Right ventricle myocardium superior (tissue), 1 donor: ENCODE measurements at regions not wholly inside any gene's neighbourhood (a gene's known extent, or its start where the extent isn't known, plus 50 kb on each side); places are given as distances from the start of the nearest gene placed in this dataset.
"Not testable (repeated sequence)": the region's sequence is repeated elsewhere in the genome, so short reads cannot be mapped to it uniquely, and the experiment has no call there.

Source experiments
- ATAC-seq: fragments of 200-7000 bp; cut with Tn5 transposase; one replicate; pipeline ENCODE4 v1.9.1; 2020; ENCODE audit warnings: mild to moderate bottlenecking; ENCODE audit not compliant: poor library complexity
- DNase-seq: peaks from one replicate; pipeline ENCODE4 v3.0.0-alpha.2; 2020
- intact Hi-C: fragments of 100-400 bp; cut with DNase I; formaldehyde crosslinking; loops from one replicate; pipeline ENCODE4 v1.11.2; 2022
- donor health status: DM: no; HTN: yes; CAD: no; lungs with severe emphysema.

- intact Hi-C loops, result no loop called here
- DNase-seq (no peak), ATAC-seq (no peak)
Measured at GRCh38 chr12:24630446-24630845, 318.5 kb downstream of the BCAT1 start.

DNA sequence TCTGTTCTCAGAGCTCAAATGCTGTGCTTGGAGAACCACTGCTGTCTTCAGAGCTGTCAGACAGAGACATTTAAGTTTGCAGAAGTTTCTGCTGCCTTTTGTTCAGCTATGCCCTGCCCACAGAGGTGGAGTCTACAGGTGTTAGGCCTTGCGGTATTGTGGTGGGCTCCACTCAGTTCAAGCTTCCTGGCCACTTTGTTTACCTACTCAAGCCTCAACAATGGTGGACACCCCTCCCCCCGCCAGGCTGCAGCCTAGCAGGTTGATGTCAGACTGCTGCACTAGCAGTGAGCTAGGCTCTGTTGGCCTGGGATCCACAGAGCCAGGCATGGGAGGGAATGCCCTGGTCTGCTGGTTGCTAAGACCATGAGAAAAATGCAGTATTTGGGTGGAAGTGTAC is 323.8 kb downstream of the BCAT1 start:
- ATAC-seq (no peak), DNase-seq (no peak)
- intact Hi-C loops, result no loop called here

DNA sequence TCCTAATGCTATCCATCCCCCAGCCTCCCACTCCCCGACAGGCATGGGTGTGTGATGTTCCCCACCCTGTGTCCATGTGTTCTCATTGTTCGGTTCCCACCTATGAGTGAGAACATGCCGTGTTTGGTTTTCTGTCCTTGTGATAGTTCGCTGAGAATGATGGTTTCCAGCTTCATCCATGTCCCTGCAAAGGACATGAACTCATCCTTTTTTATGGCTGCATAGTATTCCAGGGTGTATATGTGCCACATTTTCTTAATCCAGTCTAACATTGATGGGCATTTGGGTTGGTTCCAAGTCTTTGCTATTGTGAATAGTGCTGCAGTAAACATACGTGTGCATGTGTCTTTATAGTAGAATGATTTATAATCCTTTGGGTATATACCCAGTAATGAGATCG is 328.9 kb downstream of the BCAT1 start:
- ATAC-seq, DNase-seq, intact Hi-C loops: not testable (repeated sequence)

- DNase-seq (no peak), ATAC-seq (no peak)
- intact Hi-C loops, result no loop called here
Measured at GRCh38 chr12:24617471-24617870, 331.4 kb downstream of the BCAT1 start.

DNA sequence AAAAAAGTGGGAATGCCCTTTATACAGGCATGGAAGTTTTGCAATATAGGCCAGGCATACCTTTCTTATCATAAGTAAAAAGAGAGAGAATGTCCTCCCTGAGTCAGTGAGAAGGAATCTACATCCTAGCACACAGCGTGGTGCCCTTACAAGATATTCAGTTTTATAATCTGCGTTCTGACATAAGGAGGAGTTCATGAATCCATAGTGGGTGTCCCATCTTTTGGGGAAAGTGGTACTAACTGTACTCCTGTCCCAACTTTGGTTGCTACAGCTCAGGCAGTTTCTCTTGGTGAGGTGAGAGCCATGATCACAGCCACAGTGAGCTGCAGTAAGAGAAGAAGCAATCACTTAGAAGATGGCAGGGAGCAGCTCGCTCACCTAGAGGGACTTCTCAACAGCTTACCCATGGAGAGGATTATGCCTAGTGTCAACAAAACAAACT is 332.9 kb downstream of the BCAT1 start:
- ATAC-seq, result no peak
- intact Hi-C loops, result no loop called here
- no peak for DNase-seq

DNA sequence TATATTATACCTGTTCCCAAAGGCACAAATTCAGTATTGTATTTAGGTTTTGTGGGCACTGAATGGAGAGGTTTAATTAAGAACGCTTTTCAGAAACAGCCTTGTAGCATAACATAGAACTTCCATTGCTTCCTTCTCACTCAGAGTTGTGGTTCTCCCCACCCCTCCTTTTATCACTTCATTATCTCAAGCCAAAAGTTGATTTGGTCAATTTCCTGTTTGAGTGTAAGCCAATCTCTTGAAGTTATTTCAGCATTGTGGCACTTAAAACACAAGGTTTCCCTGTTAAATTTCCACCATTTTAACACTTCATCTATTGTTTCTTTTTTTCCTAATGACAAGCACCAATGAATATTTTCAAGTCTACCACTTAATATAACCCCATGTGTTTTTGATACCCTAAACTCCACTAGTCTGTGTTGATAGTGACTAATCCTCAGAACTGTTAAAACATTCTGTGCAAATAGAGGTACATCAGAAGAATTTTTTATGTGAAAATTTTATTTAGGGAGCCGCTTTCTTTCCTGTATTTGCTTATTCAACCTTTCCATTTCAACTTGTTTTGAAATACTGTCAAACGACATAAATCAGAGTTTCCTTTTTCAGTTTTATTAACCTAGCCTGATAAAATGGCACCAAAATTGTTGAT is 340.1 kb downstream of the BCAT1 start:
- ATAC-seq (no peak), DNase-seq (no peak)
- intact Hi-C loops, result no loop called here

- no peak for ATAC-seq
- intact Hi-C loops, result no loop called here
- no peak for DNase-seq
Measured at GRCh38 chr12:24608108-24608507, 340.8 kb downstream of the BCAT1 start.

GRCh38 chr12:24605916-24606315 is 343.0 kb downstream of the BCAT1 start:
- DNase-seq (no peak), ATAC-seq (no peak)
- intact Hi-C loops, result no loop called here

DNA sequence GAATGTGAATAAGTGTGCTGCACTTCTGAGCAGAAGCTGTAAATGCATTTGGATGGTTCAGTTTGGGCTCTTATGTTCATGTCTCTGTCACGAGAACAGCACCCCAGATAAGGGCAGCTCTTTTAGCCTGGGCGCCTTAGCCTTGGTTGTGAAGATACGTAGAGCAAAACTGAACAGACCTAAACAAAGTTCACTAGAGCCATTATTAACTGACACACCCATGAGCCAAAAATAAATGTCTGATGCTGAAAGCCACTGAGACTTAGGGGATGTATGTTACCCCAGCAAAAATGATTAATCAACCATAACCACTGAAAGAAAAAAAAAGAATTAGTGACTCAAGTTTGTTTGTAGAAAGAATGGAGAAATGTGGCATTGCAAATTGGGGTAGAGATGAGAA is 343.4 kb downstream of the BCAT1 start:
- DNase-seq (no peak), ATAC-seq (no peak)
- intact Hi-C loops, result no loop called here

DNA sequence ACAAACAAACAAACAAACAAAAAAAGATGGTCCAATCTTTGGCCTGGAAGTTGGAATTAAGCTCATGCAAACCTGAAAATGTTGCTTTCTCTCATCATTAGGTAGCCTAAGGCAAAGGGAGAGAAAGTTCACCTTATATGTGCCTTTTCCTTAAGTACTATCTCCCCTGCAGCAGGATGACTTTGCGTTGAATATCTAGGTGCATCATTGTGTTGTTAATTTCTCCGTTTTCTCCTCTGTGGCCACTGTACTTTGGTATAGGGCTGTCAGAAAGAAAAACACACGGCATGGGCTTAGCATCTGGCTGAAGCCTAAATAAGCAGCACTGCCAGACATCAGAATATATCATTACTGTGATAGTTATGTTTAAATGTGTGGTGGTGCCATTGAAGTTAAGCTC is 345.5 kb downstream of the BCAT1 start:
- ATAC-seq, result no peak
- intact Hi-C loops, result no loop called here
- no peak for DNase-seq

- intact Hi-C loops, result no loop called here
Measured at GRCh38 chr12:24600996-24601395, 347.9 kb downstream of the BCAT1 start.

GRCh38 chr12:24600551-24600950 is 348.4 kb downstream of the BCAT1 start:
- DNase-seq, result no peak
- ATAC-seq, result no peak
- intact Hi-C loops, result no loop called here

More at GRCh38 chr12:24600996-24601395, 347.9 kb downstream of the BCAT1 start:
- no peak for ATAC-seq
- no peak for DNase-seq

DNA sequence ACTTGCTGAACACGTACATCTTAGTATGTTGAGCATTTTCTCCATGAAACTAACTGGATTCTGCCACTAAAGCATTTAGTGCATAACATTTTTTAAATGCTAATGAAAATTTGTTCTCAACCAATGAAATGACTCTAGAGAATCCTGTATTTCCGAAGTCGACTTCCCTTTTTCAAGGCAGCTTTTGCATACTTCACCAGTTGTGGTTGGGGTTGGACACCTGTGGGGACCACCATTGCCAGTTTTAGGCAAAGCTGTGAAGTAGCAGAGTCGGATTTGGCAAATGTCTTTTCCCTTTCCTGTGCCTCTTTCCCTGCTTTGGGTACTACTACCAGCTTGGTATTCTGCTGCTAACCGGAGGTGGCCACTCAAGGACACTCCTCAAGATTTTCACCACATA is 349.2 kb downstream of the BCAT1 start:
- DNase-seq (no peak), ATAC-seq (no peak)
- intact Hi-C loops, result no loop called here

GRCh38 chr12:24597580-24597979 is 351.3 kb downstream of the BCAT1 start:
- intact Hi-C loops, result no loop called here
- no peak for DNase-seq
- no peak for ATAC-seq

- intact Hi-C loops, result no loop called here
- no peak for DNase-seq
- ATAC-seq, result no peak
Measured at GRCh38 chr12:24596768-24597388, 352.0 kb downstream of the BCAT1 start.

GRCh38 chr12:24595652-24596235 is 353.2 kb downstream of the BCAT1 start:
- intact Hi-C loops, result no loop called here
- ATAC-seq, result no peak
- DNase-seq, result no peak

- ATAC-seq, result no peak
- intact Hi-C loops, result no loop called here
- no peak for DNase-seq
Measured at GRCh38 chr12:24591715-24592440, 357.0 kb downstream of the BCAT1 start.

DNA sequence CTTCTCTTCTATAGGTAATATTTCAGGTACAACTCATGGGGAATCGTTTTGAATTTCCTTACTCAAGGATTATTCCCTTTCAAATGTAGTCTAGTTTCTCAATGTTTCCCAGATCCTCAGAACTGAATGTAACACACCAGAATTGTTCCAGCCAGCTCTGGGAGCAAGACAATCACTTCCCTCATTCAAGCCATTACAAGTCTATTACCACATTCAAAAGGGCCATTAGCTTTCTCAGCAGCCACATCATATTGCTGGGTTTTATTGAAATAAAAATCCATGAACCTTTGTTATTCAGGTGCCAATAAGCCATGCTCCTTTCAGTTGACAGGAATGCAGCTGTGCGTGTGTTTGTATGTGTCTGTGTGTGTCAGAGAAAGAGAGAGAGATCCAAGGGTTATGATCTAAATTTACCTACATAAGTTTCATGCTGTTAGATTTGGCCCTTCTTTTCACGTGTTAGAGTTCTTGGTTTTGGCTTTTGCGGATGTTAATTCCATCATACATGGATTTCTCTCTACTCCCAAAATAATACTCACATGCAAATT is 357.7 kb downstream of the BCAT1 start:
- intact Hi-C loops, result no loop called here
- DNase-seq (no peak), ATAC-seq (no peak)

DNA sequence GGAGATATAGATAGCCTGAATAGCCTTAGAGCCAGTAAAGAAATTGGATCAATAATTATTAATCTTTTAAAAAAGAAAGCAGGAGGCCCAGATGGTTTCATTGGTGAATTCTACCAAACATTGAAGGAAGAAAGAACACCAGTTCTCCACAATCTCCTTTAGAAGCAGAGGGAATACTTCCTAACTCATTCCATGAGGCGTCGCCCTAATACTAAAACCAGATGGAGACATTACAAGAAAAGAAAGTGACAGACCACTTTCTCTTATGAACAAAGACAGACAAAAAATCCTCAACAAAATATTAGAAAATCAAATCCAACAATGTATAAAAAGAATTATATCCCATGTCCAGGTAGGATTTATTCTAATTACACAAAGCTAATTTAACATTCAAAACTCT is 362.6 kb downstream of the BCAT1 start:
- intact Hi-C loops, result no loop called here
- DNase-seq (no peak), ATAC-seq (no peak)
